CD4-positive, alpha-beta T cell treated with Interleukin-1 beta for 1 hour (primary cell): ENCODE measurements at regions not wholly inside any gene's neighbourhood (a gene's known extent, or its start where the extent isn't known, plus 50 kb on each side); places are given as distances from the start of the nearest gene placed in this dataset.
"Not testable (repeated sequence)": the region's sequence is repeated elsewhere in the genome, so short reads cannot be mapped to it uniquely, and the experiment has no call there.

Experiments used
- DNase-seq, 2 donors: peaks; one replicate each; pipeline ENCODE4 v3.0.0-alpha.2; 2020 to 2022

GRCh38 chr10:123221418-123221817 is 67.2 kb downstream of the BUB3 start:
- DNase-seq = no peak

DNA sequence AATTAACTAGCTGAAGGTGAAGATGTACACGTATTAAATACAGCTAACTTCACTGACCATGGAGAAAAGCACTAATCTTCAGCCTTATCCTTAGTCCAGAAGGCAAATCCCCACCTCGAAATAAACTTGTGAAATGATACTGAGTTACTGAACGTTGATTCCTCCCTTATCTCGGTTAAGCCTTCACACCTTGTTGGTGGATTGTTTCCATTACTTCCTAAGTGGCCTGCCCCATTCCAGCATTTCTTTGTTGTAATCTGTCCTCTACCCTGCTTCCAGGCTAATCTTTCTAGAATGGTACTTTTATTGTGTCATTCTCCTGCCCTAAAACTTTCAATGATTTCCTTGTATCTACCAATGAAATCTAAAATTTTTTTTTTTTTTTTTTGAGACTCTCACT is 68.6 kb downstream of the BUB3 start:
- DNase-seq = no peak

GRCh38 chr10:123227706-123228105 is 73.5 kb downstream of the BUB3 start:
- DNase-seq = no peak

GRCh38 chr10:123229927-123230630 is 75.9 kb downstream of the BUB3 start:
- DNase-seq = no peak

DNA sequence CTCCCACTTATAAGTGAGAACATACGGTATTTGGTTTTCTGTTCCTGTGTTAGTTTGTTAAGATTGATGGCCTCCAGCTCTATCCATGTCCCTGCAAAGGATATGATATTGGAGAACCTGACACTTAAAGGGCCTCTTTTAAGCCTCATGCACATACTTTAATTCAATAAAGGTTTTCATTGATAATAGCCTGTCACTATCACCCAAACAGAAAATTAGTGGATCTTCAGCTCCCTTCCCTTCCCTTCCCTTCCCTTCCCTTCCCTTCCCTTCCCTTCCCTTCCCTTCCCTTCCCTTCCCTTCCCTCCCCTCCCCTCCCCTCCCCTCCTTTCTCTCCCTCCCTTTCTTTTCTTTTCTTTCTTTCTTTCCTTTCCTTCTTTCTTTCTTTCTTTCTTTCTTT is 78.7 kb downstream of the BUB3 start:
- DNase-seq = not testable (repeated sequence)

GRCh38 chr10:123235014-123235413 is 80.8 kb downstream of the BUB3 start:
- DNase-seq = not testable (repeated sequence)

DNA sequence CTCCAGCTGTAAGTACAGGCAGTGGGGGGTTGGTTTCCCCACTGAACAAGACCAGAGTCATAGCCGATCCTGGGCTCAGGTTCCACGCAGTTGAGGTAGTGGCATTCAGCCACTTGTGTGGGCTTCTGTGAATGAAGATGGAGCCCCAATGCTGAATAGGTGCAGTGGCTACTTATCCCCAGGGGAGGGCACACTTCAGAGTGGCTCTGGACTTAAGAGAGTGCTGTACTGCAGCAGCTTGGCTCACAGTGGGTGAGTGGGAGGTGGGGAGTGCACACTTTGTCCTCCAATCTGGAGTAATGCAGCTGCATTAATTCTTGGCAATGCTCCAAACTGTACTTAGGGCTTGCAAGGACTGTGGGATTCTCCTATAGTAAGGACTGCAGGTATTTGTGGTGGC is 81.9 kb downstream of the BUB3 start:
- DNase-seq = no peak

- no peak for DNase-seq
These were observed 86.0 kb downstream of the BUB3 start for GRCh38 chr10:123240250-123240649.

GRCh38 chr10:123240776-123241175 is 86.6 kb downstream of the BUB3 start:
- DNase-seq = no peak

DNA sequence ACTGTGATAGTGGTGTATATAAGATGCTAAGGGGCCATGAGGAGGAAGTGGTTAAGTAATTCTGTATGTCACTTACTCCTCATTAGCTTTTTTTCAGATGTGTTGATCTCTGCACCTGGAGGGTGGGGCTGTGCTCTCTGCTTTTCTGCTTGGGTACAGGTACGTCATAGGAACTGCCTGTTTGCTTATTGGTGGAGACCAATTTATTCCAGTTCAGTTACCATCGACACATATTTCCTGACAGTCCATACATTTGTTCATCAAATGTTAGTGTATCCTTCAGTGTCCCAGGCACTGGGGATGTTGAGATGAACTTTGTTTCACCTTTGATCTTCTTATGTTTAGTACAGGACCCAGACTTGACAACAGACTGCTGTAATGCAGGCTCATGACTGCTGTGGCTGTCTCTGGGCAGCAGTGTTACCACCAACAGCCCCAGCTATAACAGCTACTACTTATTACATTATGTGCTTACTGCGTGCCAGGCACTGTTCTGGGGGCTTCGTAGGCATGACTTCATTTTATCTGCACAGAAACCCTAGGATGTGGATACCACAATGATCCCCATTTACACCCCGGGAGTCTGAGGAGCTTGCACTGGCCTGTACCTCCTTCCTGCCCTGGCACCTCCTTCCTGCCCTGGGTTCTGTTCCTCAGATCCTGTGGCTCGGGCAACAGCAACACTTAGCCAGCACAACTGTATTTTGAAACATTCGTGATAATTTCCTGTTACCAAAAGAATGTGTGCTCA is 87.4 kb downstream of the BUB3 start:
- DNase-seq = peak; percentile 80 to 81

- no peak for DNase-seq
These were observed 90.5 kb downstream of the BUB3 start for GRCh38 chr10:123244747-123245146.

DNA sequence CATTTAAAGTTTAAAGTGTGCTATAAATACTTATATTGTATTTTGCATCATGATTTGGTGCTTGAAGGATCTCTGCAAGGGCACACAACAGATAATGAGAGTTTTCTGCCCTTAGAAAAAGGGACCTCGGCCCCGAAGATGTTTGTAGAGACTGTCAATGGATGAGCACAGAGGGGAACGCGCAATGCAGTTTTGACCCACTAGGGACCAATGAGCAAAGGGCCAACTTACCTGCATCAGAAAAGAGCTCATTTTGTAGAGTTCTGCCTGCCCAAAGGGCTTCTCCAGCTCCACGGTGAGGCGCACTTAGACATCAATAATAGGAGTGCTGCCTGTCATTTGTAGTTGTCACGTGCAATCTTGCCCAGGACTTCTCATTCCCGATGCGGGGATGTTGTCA is 91.1 kb downstream of the BUB3 start:
- DNase-seq = no peak

DNA sequence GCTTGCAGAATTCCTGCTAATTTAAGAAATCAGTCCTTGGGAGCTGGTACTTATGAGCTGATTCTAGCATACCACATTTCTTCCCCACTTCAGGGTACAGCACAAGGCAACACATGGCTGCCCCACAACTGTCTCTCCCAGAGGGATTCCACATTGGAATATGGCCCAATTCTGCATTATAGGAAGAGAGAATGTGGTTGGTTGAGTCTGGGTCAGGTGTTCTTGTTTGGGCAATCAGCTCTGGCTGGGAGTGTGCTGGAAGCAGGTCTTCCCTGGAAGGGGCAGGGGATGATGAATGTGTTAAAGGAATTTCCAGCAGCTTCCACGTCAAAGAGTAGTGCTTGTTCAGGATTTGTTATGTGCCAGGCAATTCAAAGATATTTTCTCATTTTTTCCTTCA is 95.7 kb downstream of the BUB3 start:
- no peak for DNase-seq

DNA sequence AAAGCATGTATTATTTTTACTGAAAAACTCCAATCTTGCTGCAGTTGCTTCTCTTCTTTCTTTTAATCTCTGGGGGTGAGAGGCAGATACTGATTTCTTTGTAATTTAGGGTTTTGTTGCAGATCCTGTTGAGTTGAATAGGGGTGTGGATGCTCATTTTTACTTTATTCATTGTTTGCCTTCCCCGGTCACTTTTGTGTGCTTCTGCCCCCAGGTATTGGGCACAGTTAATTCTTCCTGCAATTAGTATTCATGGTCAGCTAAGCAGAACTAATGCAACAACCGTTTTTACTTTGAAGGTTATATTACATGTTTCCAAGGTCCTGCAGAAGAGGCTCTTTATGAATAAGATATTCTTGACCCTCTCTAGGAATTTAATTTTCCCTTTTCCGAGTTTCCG is 96.4 kb downstream of the BUB3 start:
- no peak for DNase-seq

DNA sequence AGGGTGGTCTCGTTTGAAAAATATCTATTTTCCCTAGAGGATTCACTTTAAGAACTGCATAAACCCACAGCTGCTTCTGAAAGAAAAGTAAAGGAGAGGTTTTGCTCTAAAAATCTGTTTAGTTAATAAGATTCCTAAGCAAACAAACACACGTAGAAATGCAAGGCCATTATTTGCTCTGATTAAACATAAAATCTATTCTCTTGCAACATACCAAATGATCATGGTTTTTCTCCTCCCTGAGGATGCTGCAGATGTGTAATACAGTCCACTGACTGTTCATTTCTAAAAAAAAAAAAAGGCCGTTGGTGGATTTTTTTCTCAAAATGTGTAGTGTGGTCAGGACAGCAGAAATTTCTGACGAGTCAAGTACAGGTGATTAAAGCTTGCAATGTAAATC is 98.6 kb downstream of the BUB3 start:
- no peak for DNase-seq

- DNase-seq = not testable (repeated sequence)
These were observed 100.1 kb downstream of the BUB3 start for GRCh38 chr10:123254343-123254742.

DNA sequence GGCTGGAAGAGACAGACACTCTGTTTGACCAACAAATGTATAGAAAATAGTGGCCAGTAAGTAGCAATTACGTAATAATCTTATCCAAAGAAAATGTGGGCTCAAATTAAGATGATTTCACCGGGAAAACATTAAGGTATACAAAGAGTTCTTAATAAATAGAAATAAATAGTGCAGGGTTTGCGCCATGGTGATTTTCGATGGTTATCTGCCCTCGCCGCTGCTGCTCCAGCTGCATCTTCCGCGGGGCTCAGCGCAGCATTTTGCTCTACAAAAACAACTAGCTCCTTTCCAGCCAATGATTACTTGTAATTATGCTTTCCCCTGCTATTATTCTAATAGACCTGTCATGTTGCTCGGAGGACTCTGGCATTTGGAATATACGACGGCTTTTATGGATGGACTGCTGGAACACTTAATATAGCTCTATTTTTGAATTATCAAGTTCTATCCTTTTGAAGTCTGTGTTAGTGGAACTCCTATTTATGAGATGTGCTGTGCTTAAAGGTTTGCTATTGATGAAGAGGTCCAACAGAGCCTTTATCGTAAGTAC is 103.8 kb downstream of the BUB3 start:
- DNase-seq = no peak

- no peak for DNase-seq
These were observed 104.9 kb downstream of the BUB3 start for GRCh38 chr10:123259081-123259480.

DNA sequence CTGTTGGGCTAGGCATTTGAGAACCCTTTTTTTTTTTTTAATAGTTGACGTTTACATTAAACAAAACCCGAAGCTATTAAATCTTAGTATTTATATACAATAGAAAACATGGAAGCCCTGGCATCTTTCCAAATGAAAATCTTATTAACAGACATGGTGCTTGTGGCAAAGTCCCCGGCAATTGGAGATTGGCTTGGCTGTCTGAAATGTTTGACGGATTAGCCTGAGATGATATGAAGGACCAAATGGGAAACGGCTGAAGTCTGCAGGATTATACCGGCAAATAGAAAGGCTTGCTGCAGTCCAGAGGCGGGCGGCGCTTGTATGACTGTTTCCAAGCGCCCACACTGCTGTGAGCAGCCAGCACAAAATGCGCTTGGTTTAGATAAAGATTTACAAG is 105.6 kb downstream of the BUB3 start:
- DNase-seq = no peak

DNA sequence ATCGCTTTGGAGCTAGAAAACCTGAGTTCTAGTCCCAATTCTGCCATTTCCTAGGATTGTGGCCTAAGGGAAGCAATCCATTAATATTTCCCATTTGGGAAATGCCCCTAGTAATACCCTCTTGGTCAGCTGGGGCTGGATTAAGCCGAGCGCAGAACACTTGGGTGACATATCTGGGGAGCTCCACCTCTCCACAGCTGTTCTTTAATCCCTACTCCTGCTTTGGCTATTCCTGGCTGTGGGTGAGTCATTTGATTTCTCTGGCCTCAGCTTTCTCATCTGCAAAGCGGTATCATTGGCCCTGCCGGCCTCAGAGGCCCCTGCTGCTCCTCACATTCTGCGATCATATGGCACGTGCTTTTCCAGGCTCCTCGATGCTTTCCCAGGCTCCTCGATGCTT is 108.3 kb downstream of the BUB3 start:
- no peak for DNase-seq

- DNase-seq = no peak
These were observed 112.8 kb downstream of the BUB3 start for GRCh38 chr10:123266971-123267370.

DNA sequence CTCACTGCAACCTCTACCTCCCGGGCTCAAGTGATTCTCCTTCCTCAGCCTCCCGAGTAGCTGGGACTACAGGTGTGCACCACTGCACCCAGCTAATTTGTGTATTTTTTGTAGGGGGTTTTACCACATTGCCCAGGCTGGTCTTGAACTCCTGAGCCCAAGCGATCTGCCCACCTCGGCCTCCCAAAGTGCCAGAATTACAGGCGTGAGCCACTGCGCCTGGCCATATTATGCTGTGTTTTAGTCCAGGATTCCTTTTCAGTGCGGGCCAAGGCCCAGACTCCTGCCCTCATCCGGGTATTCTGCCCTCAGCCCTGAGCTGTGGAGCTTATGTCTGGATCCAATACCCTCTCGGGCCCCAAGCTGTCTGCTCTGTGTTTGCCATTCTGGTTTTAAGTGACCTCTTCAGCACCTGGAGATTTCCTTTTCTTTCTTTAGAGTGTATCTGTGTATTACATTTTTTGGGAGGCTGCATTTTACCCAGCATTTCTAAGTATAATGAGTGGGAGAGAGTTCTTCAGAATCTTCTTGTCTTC is 114.9 kb downstream of the BUB3 start:
- no peak for DNase-seq

GRCh38 chr10:123269675-123270074 is 115.5 kb downstream of the BUB3 start:
- DNase-seq = no peak

GRCh38 chr10:123270221-123270620 is 116.0 kb downstream of the BUB3 start:
- no peak for DNase-seq
